PC-9 (cell line): ENCODE measurements at regions not wholly inside any gene's neighbourhood (a gene's known extent, or its start where the extent isn't known, plus 50 kb on each side); places are given as distances from the start of the nearest gene placed in this dataset.

Experiments used
- CTCF ChIP-seq: fragments of 200-600 bp; sonication (generic); conservative IDR thresholded peaks from 2 replicates; pipeline ENCODE4 v1.6.1; 2017; ENCODE audit warnings: mixed run types, antibody characterized with exemption, mild to moderate bottlenecking, moderate library complexity
- EZH2 ChIP-seq: fragments of 200-600 bp; sonication (generic); IDR thresholded peaks from 2 replicates; pipeline ENCODE4 v1.8.0; 2017; ENCODE audit warnings: antibody characterized with exemption, low read depth

DNA sequence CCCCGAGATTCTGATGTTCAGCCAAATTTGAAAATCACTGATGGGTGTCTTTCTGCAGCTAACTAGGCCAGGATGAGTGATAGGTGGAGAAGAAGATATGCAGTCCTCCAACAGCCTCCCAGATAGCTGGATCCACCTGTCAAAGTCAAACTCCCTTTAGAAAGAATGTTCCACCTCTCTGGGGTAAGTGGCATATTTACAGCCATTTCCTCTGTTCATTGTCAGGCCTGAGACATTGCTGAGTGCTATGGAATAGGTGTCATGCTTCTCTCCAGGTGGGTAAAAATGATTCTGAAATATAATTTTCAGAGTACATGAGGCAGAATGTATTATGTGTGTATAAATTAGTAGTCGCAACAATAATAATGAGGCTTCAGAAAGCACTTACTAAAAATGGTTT, 316.8 kb downstream of the TTLL7 start:
- no peak for TF ChIP-seq CTCF
- no peak for TF ChIP-seq EZH2
